AG04450 (cell line): ENCODE measurements at regions not wholly inside any gene's neighbourhood (a gene's known extent, or its start where the extent isn't known, plus 50 kb on each side); places are given as distances from the start of the nearest gene placed in this dataset.

Experiments
- CTCF ChIA-PET: fragments of 300-600, 350-600 bp; formaldehyde crosslinking; extraction: SDS; loops from one replicate; lab custom pipeline; 2022; ENCODE audit warnings: antibody characterized with exemption, inconsistent platforms; lab: Charles Lee
- POLR2A ChIA-PET: fragments of 350-600 bp; formaldehyde crosslinking; extraction: SDS; loops from one replicate; lab custom pipeline; 2021; ENCODE audit warnings: antibody characterized with exemption, inconsistent platforms; lab: Yijun Ruan, JAX
- DNase-seq: peaks from one replicate; pipeline ENCODE4 v3.0.0-alpha.2; 2011; ENCODE audit warnings: low read depth, low spot score
- H3K27ac ChIP-seq: one replicate; pipeline ENCODE4 v1.5.1; 2012; ENCODE audit warnings: low read depth, low read length, control low read depth
- H3K27me3 ChIP-seq: one replicate; pipeline ENCODE4 v1.6.0; 2012; ENCODE audit warnings: low read length; ENCODE audit not compliant: control insufficient read depth, insufficient read depth
- H3K4me3 ChIP-seq: 2 replicates; pipeline ENCODE4 v1.5.1; 2011; ENCODE audit warnings: mild to moderate bottlenecking, low read depth, low read length, control low read depth
- H3K9me3 ChIP-seq: 2 replicates; pipeline ENCODE4 v1.5.1; 2012; ENCODE audit warnings: low read length; ENCODE audit not compliant: control insufficient read depth, insufficient read depth
- TF ChIP-seq, protein P1 (sequence below): IDR thresholded peaks from 2 replicates; pipeline ENCODE4 v1.5.1; 2011; ENCODE audit warnings: low read depth, low read length, control low read depth, inconsistent platforms

DNA sequence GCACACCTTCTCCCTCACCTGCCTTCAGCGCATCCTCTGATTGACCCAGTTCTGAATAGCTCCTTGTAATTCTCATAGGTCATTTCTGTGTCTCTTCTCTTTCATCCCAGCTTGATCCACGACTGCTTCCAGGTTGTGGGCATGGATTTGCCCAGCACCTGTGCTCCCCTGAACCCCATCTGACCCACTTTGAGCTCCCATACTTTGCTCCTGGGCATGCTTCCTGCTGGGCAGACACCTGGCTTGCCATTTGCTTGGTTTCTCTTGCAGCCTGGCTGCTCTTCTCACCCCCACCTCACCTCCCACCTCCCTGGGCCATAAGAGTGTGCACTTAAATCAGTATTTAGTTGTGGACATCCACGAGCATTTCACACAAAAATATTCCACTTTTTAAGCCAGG is 635.5 kb downstream of the TBL1XR1 start:
- DNase-seq, result no peak
- TF ChIP-seq, protein P1, sequence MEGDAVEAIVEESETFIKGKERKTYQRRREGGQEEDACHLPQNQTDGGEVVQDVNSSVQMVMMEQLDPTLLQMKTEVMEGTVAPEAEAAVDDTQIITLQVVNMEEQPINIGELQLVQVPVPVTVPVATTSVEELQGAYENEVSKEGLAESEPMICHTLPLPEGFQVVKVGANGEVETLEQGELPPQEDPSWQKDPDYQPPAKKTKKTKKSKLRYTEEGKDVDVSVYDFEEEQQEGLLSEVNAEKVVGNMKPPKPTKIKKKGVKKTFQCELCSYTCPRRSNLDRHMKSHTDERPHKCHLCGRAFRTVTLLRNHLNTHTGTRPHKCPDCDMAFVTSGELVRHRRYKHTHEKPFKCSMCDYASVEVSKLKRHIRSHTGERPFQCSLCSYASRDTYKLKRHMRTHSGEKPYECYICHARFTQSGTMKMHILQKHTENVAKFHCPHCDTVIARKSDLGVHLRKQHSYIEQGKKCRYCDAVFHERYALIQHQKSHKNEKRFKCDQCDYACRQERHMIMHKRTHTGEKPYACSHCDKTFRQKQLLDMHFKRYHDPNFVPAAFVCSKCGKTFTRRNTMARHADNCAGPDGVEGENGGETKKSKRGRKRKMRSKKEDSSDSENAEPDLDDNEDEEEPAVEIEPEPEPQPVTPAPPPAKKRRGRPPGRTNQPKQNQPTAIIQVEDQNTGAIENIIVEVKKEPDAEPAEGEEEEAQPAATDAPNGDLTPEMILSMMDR, result no peak
- ChIA-PET CTCF (no interaction called here), POLR2A (no interaction called here)
- no peak overlapping the region for H3K4me3 ChIP-seq
- H3K27me3 ChIP-seq, result no peaks in the 10 kb centered on the region
- H3K27ac ChIP-seq, result no peak overlapping the region
- no peaks in the 10 kb centered on the region for H3K9me3 ChIP-seq

DNA sequence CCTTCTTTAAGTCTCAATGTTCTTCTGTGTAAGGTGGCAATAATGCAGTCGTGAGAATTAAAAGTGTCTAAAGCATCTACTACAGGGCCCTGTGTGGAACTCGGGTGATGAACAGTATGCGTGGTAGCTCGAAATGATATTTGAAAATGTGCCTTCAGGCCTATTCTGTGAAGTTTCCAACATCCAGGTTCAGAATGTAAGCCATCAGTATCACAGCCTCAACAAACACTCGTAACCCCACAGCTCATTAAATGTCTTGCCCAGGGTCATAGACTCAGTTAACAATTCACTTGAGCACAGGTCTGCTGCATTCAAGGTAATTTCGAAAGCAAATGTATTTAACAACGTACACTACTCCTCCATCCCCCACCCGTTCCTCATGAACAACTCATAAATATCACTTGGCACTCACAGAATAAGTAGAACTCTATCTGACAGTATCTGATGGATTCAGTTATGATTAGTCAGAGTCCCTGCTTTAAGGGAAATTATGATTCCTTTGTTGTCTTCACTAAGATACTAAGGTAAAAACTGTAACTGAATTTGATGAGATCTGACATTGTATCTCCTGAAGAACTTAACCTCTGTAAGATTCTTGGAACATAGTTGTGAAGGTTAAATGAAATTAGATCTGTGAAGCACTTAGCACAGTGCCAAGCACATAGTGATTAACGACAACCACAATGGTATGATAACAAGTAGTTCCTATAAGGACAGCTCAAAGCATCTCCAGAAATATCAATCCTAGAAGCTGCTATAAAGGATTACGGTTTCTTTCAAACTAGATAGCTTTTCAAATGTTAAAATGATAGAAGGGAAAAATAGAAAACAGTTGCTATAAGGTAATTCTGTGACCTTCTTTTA is 642.3 kb downstream of the TBL1XR1 start:
- POLR2A ChIA-PET, result no interaction called here
- Histone ChIP-seq H3K27ac (no peak overlapping the region), H3K4me3 (no peak overlapping the region), H3K27me3 (no peaks in the 10 kb centered on the region), H3K9me3 (no peaks in the 10 kb centered on the region)
- no peak for DNase-seq
- TF ChIP-seq, protein P1, result no peak
- CTCF ChIA-PET, result no interaction called here

DNA sequence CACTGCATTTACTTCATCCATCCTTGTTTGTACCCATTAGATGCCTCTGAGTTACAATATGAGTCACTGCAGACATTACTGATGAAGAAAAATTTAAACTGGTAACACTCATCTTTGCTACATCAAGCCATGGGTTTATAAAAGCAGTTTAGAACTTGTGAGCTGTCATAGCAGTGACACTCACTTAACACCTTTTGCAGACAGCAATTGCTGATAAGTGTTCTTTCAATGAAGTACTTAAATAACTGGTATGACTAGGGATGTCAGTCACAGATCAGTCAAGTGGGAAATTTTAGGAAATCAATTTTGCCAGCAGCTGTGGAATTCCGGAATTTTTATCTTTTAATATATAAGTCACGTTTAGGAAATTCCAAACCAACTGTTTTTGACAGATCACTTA is 643.0 kb downstream of the TBL1XR1 start:
- CTCF ChIA-PET, result no interaction called here
- POLR2A ChIA-PET, result no interaction called here
- Histone ChIP-seq H3K9me3 (no peaks in the 10 kb centered on the region), H3K27me3 (no peaks in the 10 kb centered on the region), H3K4me3 (no peak overlapping the region), H3K27ac (no peak overlapping the region)
- no peak for DNase-seq
- TF ChIP-seq, protein P1, result no peak

DNA sequence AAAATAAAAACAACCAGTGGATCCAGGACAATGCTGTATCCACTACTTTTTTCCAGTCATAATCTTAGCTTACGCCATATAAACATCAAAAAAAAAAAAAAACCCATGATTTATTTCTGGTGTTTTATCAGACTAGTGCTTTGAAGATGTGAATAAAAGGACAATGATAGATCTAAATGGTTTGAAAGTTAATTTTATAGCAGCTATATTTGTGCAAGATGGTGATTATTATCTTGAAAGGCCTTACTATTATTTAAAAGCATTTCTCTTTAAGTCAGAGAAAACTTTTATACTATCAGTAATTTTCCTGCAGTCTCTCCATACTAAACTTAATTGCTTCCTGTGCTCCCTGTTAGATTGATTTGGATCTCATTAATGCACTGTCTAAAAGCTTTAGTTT is 670.3 kb downstream of the TBL1XR1 start:
- Histone ChIP-seq H3K27me3 (no peaks in the 10 kb centered on the region), H3K9me3 (no peaks in the 10 kb centered on the region), H3K27ac (no peak overlapping the region), H3K4me3 (no peak overlapping the region)
- TF ChIP-seq, protein P1, result no peak
- ChIA-PET CTCF (no interaction called here), POLR2A (no interaction called here)
- no peak for DNase-seq

DNA sequence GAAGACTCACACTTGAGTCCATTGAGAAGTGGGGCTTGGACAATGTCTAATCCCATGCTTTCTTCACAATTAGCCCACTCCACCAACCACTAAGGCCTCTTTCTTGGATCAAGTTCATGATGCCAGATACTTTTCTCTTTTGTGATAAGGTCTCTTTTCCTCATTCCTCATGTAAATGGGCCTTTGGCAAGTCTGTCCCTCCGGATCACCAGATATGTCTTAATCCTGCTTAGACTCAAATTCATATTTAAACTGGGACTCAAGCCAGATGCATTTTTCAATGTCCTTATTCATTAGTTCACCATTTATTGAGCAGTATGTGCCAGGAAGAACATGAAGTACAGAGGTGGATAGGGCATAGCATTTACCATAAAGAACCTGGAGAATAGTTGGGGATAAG is 671.1 kb downstream of the TBL1XR1 start:
- Histone ChIP-seq H3K27me3 (no peaks in the 10 kb centered on the region), H3K27ac (no peak overlapping the region), H3K9me3 (no peaks in the 10 kb centered on the region), H3K4me3 (no peak overlapping the region)
- no peak for DNase-seq
- TF ChIP-seq, protein P1, result no peak
- CTCF ChIA-PET, result no interaction called here
- POLR2A ChIA-PET, result no interaction called here
